OCI-LY3 (cell line): ENCODE measurements at regions not wholly inside any gene's neighbourhood (a gene's known extent, or its start where the extent isn't known, plus 50 kb on each side); places are given as distances from the start of the nearest gene placed in this dataset.
"Not testable (repeated sequence)": the region's sequence is repeated elsewhere in the genome, so short reads cannot be mapped to it uniquely, and the experiment has no call there.

Experiments used
- H2AFZ ChIP-seq: fragments of 200-600, 300-600 bp; shearing (Covaris generic); 2 replicates; pipeline ENCODE4 v1.6.0; 2014; ENCODE audit warnings: antibody characterized with exemption, low read depth, low read length
- H3K27ac ChIP-seq: fragments of 200-600, 300-600 bp; sonication (generic); 2 replicates; pipeline ENCODE4 v1.5.1; 2014; ENCODE audit warnings: mild to moderate bottlenecking, low read length, moderate library complexity, mixed read lengths
- H3K27me3 ChIP-seq: fragments of 200-600, 300-600 bp; sonication (generic); 2 replicates; pipeline ENCODE4 v1.6.1; 2014; ENCODE audit warnings: low read depth, low read length, mixed read lengths
- H3K36me3 ChIP-seq: fragments of 200-600, 300-600 bp; sonication (generic); replicated peaks from 2 replicates; pipeline ENCODE3; 2014; ENCODE audit warnings: low read depth, low read length, mixed read lengths
- H3K4me1 ChIP-seq: fragments of 300-600, 200-600 bp; sonication (generic); 2 replicates; pipeline ENCODE4 v1.6.1; 2014; ENCODE audit warnings: low read length, mixed read lengths
- H3K4me2 ChIP-seq: fragments of 200-600, 300-600 bp; sonication (generic); 2 replicates; pipeline ENCODE4 v1.6.1; 2014; ENCODE audit warnings: low read length, mixed read lengths
- H3K4me3 ChIP-seq: fragments of 300-600, 200-600 bp; sonication (generic); 2 replicates; pipeline ENCODE4 v1.5.1; 2014; ENCODE audit warnings: antibody characterized with exemption, mild to moderate bottlenecking, low read length, moderate library complexity
- H3K79me2 ChIP-seq: fragments of 300-600, 200-600 bp; shearing (Covaris generic); 2 replicates; pipeline ENCODE4 v1.6.1; 2014; ENCODE audit warnings: mild to moderate bottlenecking, low read length, mixed read lengths
- H3K9ac ChIP-seq: fragments of 300-600, 200-600 bp; shearing (Covaris generic); 2 replicates; pipeline ENCODE4 v1.6.0; 2014; ENCODE audit warnings: mild to moderate bottlenecking, low read length, moderate library complexity
- H3K9me3 ChIP-seq: fragments of 200-600, 300-600 bp; shearing (Covaris generic); 2 replicates; pipeline ENCODE4 v1.6.1; 2014; ENCODE audit warnings: low read length, mixed read lengths; ENCODE audit not compliant: insufficient read depth
- H4K20me1 ChIP-seq: fragments of 200-600, 300-600 bp; sonication (generic); 2 replicates; pipeline ENCODE4 v1.6.1; 2016; ENCODE audit warnings: low read length, mixed read lengths; ENCODE audit not compliant: insufficient read depth

GRCh38 chr2:90295036-90295750 is 1603.7 kb downstream of the RPIA start:
- H3K27me3 ChIP-seq, H3K4me1 ChIP-seq, H3K79me2 ChIP-seq, H3K4me3 ChIP-seq, H3K9ac ChIP-seq, H3K9me3 ChIP-seq, H4K20me1 ChIP-seq, H2AFZ ChIP-seq, H3K36me3 ChIP-seq, H3K27ac ChIP-seq, H3K4me2 ChIP-seq: not testable (repeated sequence)

GRCh38 chr2:90296484-90296777 is 1605.0 kb downstream of the RPIA start:
- not testable (repeated sequence) for H3K4me1 ChIP-seq, H3K79me2 ChIP-seq, H4K20me1 ChIP-seq, H3K4me2 ChIP-seq, H3K9ac ChIP-seq, H3K27me3 ChIP-seq, H3K4me3 ChIP-seq, H2AFZ ChIP-seq, H3K9me3 ChIP-seq, H3K27ac ChIP-seq, H3K36me3 ChIP-seq

DNA sequence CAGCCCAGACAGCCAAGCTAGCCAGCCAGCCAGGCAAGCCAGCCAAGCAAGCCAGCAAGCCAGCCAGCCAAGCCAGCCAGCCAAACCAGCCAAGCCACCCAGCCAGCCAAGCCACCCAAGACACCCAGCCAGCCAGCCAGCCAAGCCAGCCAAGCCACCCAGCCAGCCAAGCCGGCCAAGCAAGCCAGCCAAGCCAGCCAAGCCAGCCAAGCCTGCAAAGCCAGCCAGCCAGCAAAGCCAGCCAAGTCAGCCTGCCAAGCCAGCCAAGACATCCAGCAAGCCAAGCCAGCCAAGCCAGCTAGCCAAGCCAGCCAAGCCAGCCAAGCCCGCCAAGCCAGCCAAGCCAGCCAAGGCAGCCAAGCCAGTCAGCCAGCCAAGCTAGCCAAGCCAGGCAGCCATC is 1606.2 kb downstream of the RPIA start:
- not testable (repeated sequence) for H3K4me1 ChIP-seq, H3K36me3 ChIP-seq, H4K20me1 ChIP-seq, H3K4me2 ChIP-seq, H3K27ac ChIP-seq, H3K9me3 ChIP-seq, H2AFZ ChIP-seq, H3K27me3 ChIP-seq, H3K4me3 ChIP-seq, H3K9ac ChIP-seq, H3K79me2 ChIP-seq

DNA sequence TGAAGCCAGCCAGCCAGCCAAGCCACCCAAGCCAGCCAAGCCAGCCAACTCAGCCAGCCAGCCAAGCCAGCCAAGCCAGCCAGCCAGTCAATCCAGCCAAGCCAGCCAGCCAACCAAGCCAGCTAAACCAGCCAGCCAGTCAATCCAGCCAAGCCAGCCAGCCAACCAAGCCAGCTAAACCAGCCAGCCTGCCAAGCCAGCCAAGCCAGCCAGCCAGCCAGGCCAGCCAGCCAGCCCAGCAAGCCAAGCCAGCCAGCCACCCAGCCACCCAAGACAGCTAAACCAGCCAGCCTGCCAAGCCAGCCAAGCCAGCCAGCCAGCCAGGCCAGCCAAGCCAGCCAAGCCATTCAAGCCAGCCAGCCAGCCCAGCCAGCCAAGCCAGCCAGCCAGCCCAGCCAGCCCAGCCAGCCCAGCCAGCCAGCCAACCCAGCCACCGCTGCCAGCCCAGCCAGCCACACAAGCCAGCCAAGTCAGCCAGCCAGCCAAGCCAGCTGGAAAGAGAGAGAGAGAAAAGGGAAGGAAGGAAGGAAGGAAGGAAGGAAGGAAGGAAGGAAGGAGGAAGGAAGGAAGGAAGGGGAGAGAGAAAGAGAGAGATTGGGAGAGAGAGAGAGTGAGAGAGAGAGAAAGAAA is 1606.8 kb downstream of the RPIA start:
- H3K9me3 ChIP-seq, H3K4me1 ChIP-seq, H3K79me2 ChIP-seq, H3K4me2 ChIP-seq, H3K9ac ChIP-seq, H2AFZ ChIP-seq, H3K36me3 ChIP-seq, H3K27me3 ChIP-seq, H3K4me3 ChIP-seq, H3K27ac ChIP-seq, H4K20me1 ChIP-seq: not testable (repeated sequence)

DNA sequence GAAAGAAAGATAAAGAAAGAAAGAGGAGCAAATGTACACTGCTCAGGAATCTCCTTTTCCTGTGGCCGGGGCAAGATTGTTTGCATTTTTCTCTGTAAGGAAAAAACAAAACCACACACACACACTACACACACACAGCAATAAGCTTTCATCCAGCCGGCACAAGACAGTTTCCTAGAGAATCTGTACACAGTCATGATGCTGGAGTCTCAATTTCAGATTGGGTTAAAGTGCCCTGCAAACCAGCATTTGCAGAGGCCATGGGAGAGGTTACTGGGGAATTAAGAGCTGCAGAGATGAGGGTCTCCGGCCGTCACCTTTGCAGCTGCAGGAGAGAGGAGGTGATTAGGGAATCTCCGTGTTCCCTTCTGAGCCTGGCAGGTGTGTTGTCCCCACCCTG is 1607.5 kb downstream of the RPIA start:
- not testable (repeated sequence) for H3K27ac ChIP-seq, H3K36me3 ChIP-seq, H3K4me2 ChIP-seq, H3K9me3 ChIP-seq, H3K79me2 ChIP-seq, H3K4me1 ChIP-seq, H2AFZ ChIP-seq, H3K9ac ChIP-seq, H3K27me3 ChIP-seq, H4K20me1 ChIP-seq, H3K4me3 ChIP-seq

DNA sequence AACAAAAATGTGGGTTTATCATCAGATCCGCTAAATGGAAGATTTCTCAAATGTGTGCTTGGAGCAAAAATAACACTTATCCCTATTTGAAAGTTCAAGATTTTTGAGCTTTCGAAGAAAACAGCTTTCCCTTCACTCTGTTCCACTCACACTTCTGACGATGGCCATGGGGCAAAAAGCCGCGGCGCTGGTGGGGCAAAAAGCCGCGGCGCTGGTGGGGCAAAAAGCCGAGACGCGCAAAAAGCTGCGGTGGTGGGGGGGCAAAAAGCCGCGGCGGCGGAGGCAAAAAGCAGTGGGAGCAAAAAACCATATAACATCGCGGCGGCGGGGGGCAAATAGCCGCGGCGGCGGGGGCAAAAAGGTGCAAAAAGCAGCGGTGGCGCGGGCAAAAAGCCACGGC is 1631.5 kb downstream of the RPIA start:
- Histone ChIP-seq H3K4me3 (peak overlapping the region; percentile 43; the same call in 1 of the 2 replicates), H3K4me2 (peak overlapping the region; percentile 37; the same call in 1 of the 2 replicates)
- not testable (repeated sequence) for H3K36me3 ChIP-seq, H3K4me1 ChIP-seq, H3K27ac ChIP-seq, H3K9me3 ChIP-seq, H3K9ac ChIP-seq, H2AFZ ChIP-seq, H3K79me2 ChIP-seq, H3K27me3 ChIP-seq, H4K20me1 ChIP-seq

DNA sequence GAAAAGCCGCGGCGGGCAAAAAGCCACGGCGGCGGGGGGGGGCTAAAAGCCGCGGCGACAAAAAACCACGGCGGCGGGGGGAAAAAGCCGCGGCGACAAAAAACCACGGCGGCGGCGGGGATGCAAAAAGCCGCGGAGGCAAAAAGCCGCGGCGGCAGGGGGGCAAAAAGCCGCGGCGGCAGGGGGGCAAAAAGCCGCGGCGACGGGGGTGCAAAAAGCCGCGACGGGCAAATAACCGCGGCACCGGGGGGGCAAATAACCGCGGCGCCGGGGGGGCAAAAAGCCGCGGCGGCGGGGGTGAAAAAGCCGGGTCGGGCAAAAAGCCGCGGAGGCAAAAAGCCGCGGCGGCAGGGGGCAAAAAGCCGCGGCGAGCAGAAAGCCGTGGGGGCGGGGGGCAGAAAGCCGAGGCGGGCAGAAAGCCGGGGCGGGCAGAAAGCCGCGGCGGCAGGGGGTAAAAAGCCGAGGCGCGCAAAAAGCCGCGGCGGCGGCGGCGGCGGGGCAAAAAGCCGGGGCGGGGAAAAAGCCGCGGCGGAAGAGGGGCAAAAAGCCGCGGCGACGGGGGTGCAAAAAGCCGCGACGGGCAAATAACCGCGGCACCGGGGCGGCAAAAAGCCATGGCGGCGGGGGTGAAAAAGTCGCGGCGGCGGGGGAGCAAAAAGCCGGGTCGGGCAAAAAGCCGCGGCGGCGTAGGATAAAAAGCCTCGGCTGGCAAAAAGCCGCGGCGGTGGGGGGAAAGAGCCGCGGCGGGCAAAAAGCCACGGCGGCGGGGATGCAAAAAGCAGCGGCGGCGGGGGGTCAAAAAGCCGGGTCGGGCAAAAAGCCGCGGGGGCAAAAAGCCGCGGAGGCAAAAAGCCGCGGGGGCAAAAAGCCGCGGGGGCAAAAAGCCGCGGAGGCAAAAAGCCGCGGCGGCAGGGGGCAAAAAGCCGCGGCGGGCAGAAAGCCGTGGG is 1632.4 kb downstream of the RPIA start:
- H3K27me3 ChIP-seq, H3K9me3 ChIP-seq, H3K4me1 ChIP-seq, H3K9ac ChIP-seq, H2AFZ ChIP-seq, H3K27ac ChIP-seq, H3K36me3 ChIP-seq, H4K20me1 ChIP-seq, H3K79me2 ChIP-seq: not testable (repeated sequence)
- peak overlapping the region; percentile 48 for H3K4me3 ChIP-seq
- 0 out of 2 replicates have a peak overlapping the region, but pooled peaks have one; percentile 9 for H3K4me2 ChIP-seq

DNA sequence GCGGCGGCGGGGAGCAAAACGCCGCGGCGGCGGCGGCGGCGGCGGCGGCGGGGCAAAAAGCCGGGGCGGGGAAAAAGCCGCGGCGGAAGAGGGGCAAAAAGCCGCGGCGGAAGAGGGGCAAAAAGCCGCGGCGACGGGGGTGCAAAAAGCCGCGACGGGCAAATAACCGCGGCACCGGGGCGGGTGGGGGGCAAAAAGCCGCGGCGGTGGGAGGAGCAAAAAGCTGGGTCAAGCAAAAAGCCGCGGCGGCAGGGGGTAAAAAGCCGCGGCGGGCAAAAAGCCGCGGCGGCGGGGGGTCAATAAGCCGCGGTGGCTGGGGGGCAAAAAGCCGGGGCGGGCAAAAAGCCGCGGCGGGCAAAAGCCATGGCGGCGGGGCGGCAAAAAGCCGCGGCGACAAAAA is 1633.2 kb downstream of the RPIA start:
- H3K36me3 ChIP-seq, H3K27ac ChIP-seq, H3K4me1 ChIP-seq, H3K79me2 ChIP-seq, H2AFZ ChIP-seq, H3K4me2 ChIP-seq, H3K9me3 ChIP-seq, H4K20me1 ChIP-seq, H3K27me3 ChIP-seq, H3K9ac ChIP-seq: not testable (repeated sequence)
- peak overlapping the region; percentile 48; the same call in 1 of the 2 replicates for H3K4me3 ChIP-seq

- not testable (repeated sequence) for H3K79me2 ChIP-seq, H3K27me3 ChIP-seq, H3K4me2 ChIP-seq, H2AFZ ChIP-seq, H4K20me1 ChIP-seq, H3K4me3 ChIP-seq, H3K36me3 ChIP-seq, H3K9me3 ChIP-seq, H3K27ac ChIP-seq, H3K4me1 ChIP-seq, H3K9ac ChIP-seq
Observed at GRCh38 chr2:90325796-90326353, 1634.4 kb downstream of the RPIA start.
